Skeletal muscle tissue (tissue), 3 donors: ENCODE measurements at regions not wholly inside any gene's neighbourhood (a gene's known extent, or its start where the extent isn't known, plus 50 kb on each side); places are given as distances from the start of the nearest gene placed in this dataset.
"Not testable (repeated sequence)": the region's sequence is repeated elsewhere in the genome, so short reads cannot be mapped to it uniquely, and the experiment has no call there.

Experiments used
- H3K27ac ChIP-seq: one replicate; pipeline ENCODE4 v1.7.0; 2013; ENCODE audit warnings: mild to moderate bottlenecking, low read depth, low read length, inconsistent platforms
- H3K27me3 ChIP-seq, 3 donors: one replicate each; pipeline ENCODE4 v1.7.0; 2013; ENCODE audit warnings: low read length in 3 of 3; ENCODE audit not compliant: control insufficient read depth in 3 of 3, insufficient read depth in 3 of 3
- H3K36me3 ChIP-seq, 3 donors: one replicate each; pipeline ENCODE4 v1.7.0; 2013; ENCODE audit warnings: low read length in 3 of 3; ENCODE audit not compliant: control insufficient read depth in 3 of 3, insufficient read depth in 3 of 3
- H3K4me1 ChIP-seq, 3 donors: one replicate each; pipeline ENCODE4 v1.7.0; 2013; ENCODE audit warnings: low read length in 3 of 3, mild to moderate bottlenecking in 3 of 3; ENCODE audit not compliant: control insufficient read depth in 3 of 3, insufficient read depth in 3 of 3
- H3K4me3 ChIP-seq, 3 donors: one replicate each; pipeline ENCODE4 v1.7.0; 2013; ENCODE audit warnings: low read length in 3 of 3
- H3K9ac ChIP-seq, 3 donors: one replicate each; pipeline ENCODE4 v1.7.0; 2013; ENCODE audit warnings: low read length in 3 of 3, mild to moderate bottlenecking in 3 of 3, moderate library complexity in 2 of 3, low read depth in 1 of 3
- H3K9me3 ChIP-seq, 3 donors: one replicate each; pipeline ENCODE4 v1.7.0; 2013; ENCODE audit warnings: low read length in 3 of 3; ENCODE audit not compliant: control insufficient read depth in 3 of 3
- donor health status: Osteomylitis.

DNA sequence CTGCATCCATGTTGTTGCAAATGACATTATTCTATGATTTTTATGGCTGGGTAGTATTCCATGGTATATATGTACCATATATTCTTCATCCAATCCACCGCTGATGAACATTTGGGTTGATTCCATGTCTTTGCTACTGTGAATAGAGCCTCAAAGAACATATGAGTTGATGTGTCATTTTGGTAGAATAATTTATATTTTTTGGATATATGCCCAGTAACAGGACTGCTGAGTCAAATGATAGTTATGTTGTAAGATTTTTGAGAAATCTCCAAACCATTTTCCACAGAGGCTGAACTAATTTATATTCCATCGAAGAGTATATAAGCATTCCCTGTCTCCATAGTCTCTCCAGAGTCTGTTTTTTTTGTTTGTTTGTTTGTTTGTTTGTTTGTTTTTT lies 1373.5 kb downstream of the GRIK2 start:
- Histone ChIP-seq H3K9me3 (peaks cover 0 to 4% (median 0%) of the 10 kb centered on the region in 3 donors), H3K4me1 (no peaks in the 10 kb centered on the region), H3K9ac (no peak overlapping the region), H3K27me3 (no peaks in the 10 kb centered on the region), H3K4me3 (no peak overlapping the region), H3K27ac (no peak overlapping the region), H3K36me3 (no peaks in the 10 kb centered on the region)

DNA sequence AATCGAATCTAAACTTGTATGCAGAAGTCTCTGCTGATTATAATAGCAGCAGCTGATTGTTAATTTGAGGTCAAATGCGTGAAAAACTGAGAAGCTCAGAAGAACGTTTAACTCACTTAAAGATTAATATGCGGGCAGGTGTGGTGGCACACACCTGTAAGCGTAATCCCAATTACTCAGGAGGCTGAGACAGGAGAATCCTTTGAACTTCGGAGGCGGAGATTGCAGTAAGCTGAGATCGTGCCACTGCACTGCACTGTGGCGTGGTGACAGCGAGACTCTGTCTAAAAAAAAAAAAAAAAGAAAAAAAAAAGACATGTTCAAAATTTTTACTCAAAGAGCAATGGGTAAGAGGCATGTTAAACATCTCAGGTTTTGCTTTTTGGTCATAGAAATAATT lies 1370.8 kb downstream of the GRIK2 start:
- Histone ChIP-seq H3K9me3 (peaks cover 0 to 2% (median 0%) of the 10 kb centered on the region in 3 donors), H3K4me1 (no peaks in the 10 kb centered on the region), H3K9ac (no peak overlapping the region), H3K36me3 (no peaks in the 10 kb centered on the region), H3K4me3 (no peak overlapping the region), H3K27ac (no peak overlapping the region), H3K27me3 (no peaks in the 10 kb centered on the region)

DNA sequence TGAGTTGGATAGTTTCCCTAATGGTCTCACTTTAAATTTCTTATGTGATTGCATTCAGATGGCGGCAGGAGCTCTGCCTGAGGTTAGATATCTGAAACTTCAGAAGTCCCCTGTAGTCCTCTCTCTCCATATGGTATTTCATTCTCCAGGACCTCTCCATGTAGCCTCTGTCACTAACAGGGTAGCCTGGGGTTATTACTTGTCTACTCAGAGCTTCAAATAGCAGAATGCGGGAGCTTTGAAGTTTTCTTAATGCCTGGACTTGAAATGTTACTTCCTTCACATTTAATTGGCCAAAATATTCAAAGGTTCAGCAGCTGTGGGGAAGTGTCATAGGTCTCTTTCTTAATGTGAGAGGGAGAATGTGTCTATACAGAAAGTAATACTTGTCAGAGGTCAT lies 1370.4 kb downstream of the GRIK2 start:
- Histone ChIP-seq H3K4me1 (no peaks in the 10 kb centered on the region), H3K9me3 (peaks cover 0 to 2% (median 0%) of the 10 kb centered on the region in 3 donors), H3K27ac (no peak overlapping the region), H3K27me3 (no peaks in the 10 kb centered on the region), H3K4me3 (no peak overlapping the region), H3K36me3 (no peaks in the 10 kb centered on the region), H3K9ac (no peak overlapping the region)

DNA sequence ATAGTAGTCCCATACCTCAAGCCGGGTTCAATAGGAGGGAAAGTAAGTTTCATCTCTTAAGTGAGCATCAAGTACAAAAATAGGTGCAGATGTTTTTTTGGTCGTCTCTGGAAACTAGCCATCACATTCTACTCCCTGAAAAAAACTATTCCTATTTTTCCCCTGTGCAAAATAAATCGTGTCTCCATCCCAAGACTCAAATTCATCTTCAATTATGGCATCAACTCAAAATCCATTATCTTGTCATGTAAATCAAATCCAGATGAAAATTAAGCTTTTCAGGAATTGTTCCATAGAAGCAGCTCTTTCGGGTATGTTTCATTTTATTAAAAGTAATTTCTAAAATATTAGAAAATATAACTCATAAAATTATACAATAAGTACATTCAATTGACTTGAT lies 1368.4 kb downstream of the GRIK2 start:
- no peaks in the 10 kb centered on the region for H3K9me3 ChIP-seq
- H3K36me3 ChIP-seq: no peaks in the 10 kb centered on the region
- no peak overlapping the region for H3K4me3 ChIP-seq
- no peaks in the 10 kb centered on the region for H3K27me3 ChIP-seq
- no peak overlapping the region for H3K27ac ChIP-seq
- H3K4me1 ChIP-seq: no peaks in the 10 kb centered on the region
- H3K9ac ChIP-seq: no peak overlapping the region

DNA sequence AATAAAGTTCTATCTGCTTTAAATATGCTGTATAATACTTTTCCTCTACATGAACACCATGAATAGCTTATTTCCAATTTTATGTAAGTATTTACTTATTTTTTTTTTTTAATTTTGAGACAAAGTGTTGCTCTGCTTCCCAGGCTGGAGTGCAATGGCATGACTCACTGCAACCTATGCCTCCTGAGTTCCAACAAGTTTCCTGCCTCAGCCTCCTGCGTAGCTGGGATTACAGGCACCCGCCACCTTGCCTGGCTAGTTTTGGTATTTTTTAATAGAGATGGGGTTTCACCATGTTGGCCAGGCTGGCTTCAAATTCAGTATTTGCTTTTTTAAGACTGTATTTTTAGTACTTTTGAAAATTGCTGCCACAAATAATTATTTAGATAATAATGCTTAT lies 1365.9 kb downstream of the GRIK2 start:
- Histone ChIP-seq H3K27me3 (no peaks in the 10 kb centered on the region), H3K4me1 (no peaks in the 10 kb centered on the region)

DNA sequence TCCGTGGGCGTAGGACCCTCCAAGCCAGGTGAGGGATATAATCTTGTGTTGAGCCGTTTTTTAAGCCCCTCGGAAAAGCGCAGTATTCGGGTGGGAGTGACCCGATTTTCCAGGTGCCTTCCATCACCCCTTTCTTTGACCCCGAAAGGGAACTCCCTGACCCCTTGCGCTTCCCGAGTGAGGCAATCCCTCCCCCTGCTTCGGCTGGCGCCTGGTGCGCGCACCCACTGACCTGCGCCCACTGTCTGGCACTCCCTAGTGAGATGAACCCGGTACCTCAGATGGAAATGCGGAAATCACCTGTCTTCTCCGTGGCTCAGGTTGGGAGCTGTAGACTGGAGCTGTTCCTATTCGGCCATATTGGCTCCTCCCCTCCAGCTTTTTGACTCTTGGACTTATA lies 1365.0 kb downstream of the GRIK2 start:
- not testable (repeated sequence) for H3K4me3 ChIP-seq, H3K4me1 ChIP-seq, H3K9ac ChIP-seq, H3K27ac ChIP-seq, H3K36me3 ChIP-seq, H3K27me3 ChIP-seq, H3K9me3 ChIP-seq

More for the DNA sequence above, 1365.9 kb downstream of the GRIK2 start:
- Histone ChIP-seq H3K9me3 (no peaks in the 10 kb centered on the region), H3K27ac (no peak overlapping the region), H3K9ac (no peak overlapping the region), H3K4me3 (no peak overlapping the region), H3K36me3 (no peaks in the 10 kb centered on the region)

DNA sequence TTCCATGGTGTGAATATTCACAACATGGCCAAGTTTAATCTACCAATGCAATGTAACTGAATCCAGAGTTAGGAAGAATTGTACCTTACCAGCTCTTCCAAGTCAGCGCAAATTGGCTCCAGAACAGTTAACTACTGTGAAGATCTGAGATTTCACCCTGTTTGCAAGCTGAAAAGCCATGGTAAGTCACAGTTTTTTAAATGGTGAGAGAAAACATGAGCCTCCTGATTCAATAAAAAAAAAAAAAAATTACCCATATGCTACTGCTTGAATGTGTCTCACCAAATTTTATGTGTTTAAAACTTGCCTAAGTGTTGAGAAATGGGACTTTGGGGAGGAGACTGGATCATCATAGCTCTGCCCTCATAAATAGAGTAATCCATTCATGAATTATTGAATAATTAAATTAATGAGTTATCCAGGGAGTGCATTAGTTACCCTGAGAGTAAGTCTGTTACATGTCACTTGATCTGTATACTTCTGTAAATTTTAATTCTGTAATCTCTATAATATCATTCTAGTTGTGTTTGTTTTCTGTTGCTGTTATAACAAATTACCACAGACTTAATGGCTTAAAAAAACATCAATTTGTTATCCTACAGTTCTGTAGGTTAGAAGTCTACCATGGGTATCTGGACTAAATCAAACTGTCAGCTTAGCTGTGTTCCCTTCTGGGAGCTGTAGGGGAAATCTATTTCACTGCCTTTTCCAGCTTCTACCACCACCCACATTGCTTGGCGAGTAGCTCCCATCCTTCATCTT lies 1355.9 kb downstream of the GRIK2 start:
- Histone ChIP-seq H3K9me3 (no peaks in the 10 kb centered on the region), H3K9ac (no peak overlapping the region), H3K4me1 (no peaks in the 10 kb centered on the region), H3K36me3 (no peaks in the 10 kb centered on the region), H3K27ac (no peak overlapping the region), H3K27me3 (no peaks in the 10 kb centered on the region), H3K4me3 (no peak overlapping the region)

DNA sequence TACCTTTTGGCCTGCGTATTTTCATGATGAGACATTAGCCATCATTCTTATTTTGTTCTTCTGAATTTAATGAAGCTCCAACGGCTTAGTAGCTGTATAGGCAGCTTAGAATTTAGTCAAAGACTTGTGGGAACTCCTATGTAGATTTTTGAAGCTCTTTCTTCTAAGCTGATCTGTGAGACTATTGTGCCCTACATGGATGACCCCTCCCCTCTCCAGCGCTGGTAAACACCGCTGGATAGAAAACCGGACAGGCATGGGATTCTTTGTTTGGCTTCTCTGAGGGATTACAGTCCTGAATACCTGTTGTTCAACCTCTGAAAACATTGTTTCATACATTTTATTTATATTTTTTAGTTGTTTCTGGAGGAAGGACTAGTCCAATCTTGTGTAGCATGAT lies 1353.4 kb downstream of the GRIK2 start:
- Histone ChIP-seq H3K4me3 (no peak overlapping the region), H3K27ac (no peak overlapping the region), H3K9me3 (no peaks in the 10 kb centered on the region), H3K4me1 (no peaks in the 10 kb centered on the region), H3K36me3 (no peaks in the 10 kb centered on the region), H3K9ac (no peak overlapping the region), H3K27me3 (no peaks in the 10 kb centered on the region)

DNA sequence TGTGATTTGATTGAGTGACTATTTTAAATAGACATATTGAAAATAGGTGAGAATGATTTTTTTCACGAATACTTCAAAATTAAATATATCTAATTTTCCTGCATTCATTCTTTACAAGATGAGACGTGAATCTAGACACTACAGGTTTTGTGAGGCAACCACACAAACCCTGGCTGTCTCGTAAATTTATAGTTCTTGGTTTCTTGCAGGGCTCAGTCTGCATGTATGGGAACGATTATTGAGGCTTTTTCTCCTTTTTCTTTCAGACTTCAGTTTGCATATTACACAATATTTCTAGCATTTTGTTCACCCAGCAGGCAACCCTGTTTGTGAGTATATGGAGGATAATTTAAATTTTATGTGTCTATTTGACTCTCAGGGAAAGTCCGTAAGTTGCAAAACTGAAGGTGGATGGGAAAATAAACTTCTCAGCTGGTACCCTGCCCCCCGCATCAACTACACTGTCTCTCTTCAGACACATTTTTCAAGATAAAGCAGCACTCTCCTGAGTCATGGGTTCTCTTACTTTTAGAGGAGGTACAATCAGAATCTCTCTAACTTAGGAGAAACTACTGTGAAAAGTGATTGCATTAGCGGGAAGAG lies 1349.3 kb downstream of the GRIK2 start:
- Histone ChIP-seq H3K4me1 (no peaks in the 10 kb centered on the region), H3K27ac (no peak overlapping the region), H3K36me3 (no peaks in the 10 kb centered on the region), H3K4me3 (no peak overlapping the region), H3K9ac (no peak overlapping the region), H3K9me3 (no peaks in the 10 kb centered on the region), H3K27me3 (no peaks in the 10 kb centered on the region)

DNA sequence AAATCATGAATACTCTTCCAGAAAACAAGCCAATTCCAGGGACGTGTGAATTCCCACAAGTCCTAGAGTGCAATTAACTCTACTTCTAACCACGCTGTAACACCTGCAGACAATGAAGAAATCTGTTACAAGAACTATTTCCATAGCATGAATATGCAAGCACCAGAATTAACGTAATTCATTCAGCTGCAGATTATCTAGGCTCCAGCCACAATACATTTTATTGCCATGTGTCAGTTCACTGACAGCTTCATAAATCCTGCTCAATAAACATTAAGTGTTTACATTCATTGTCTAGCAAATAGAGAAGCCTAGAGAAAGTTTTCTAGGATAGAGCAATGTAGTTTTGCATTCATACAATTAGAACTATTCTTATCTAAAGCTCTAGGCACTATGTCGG lies 1348.5 kb downstream of the GRIK2 start:
- Histone ChIP-seq H3K36me3 (no peaks in the 10 kb centered on the region), H3K9me3 (no peaks in the 10 kb centered on the region), H3K9ac (no peak overlapping the region), H3K27ac (no peak overlapping the region), H3K4me3 (no peak overlapping the region), H3K27me3 (no peaks in the 10 kb centered on the region), H3K4me1 (no peaks in the 10 kb centered on the region)
